ENCODE measurements at regions not wholly inside any gene's neighbourhood (a gene's known extent, or its start where the extent isn't known, plus 50 kb on each side); places are given as distances from the start of the nearest gene placed in this dataset.

- no peak for DNase-seq
Measured at GRCh38 chrX:10021461-10022272, 54.5 kb downstream of the CLDN34 start.

- DNase-seq: no peak
Measured at GRCh38 chrX:10022273-10022541, 55.0 kb downstream of the CLDN34 start.

GRCh38 chrX:10022580-10023245 lies 55.6 kb downstream of the CLDN34 start:
- DNase-seq: no peak

GRCh38 chrX:10023821-10024220 lies 56.7 kb downstream of the CLDN34 start:
- no peak for DNase-seq

- DNase-seq: no peak
Measured at GRCh38 chrX:10025742-10026493, 58.8 kb downstream of the CLDN34 start.

GRCh38 chrX:10028283-10029104 lies 61.3 kb downstream of the CLDN34 start:
- DNase-seq: no peak

GRCh38 chrX:10030570-10030969 lies 63.4 kb downstream of the CLDN34 start:
- peak; percentile 52 for DNase-seq

- no peak for DNase-seq
Measured at GRCh38 chrX:10031746-10032145, 64.6 kb downstream of the CLDN34 start.

- DNase-seq: no peak
Measured at GRCh38 chrX:10032147-10032546, 65.0 kb downstream of the CLDN34 start.

- no peak for DNase-seq
Measured at GRCh38 chrX:10033375-10034007, 66.3 kb downstream of the CLDN34 start.

GRCh38 chrX:10034740-10035260 lies 67.6 kb downstream of the CLDN34 start:
- DNase-seq: no peak

- no peak for DNase-seq
Measured at GRCh38 chrX:10038585-10038984, 71.4 kb downstream of the CLDN34 start.

- DNase-seq: peak; percentile 2
Measured at GRCh38 chrX:10039821-10040793, 72.9 kb downstream of the CLDN34 start.

- no peak for DNase-seq
Measured at GRCh38 chrX:10040961-10041360, 73.8 kb downstream of the CLDN34 start.

GRCh38 chrX:10041383-10041782 lies 74.2 kb downstream of the CLDN34 start:
- DNase-seq: no peak

- no peak for DNase-seq
Measured at GRCh38 chrX:10042055-10042454, 74.9 kb downstream of the CLDN34 start.

- DNase-seq: no peak
Measured at GRCh38 chrX:10043386-10043785, 76.2 kb downstream of the CLDN34 start.

- DNase-seq: no peak
Measured at GRCh38 chrX:10044021-10044420, 76.9 kb downstream of the CLDN34 start.

- no peak for DNase-seq
Measured at GRCh38 chrX:10045327-10046000, 78.3 kb downstream of the CLDN34 start.

GRCh38 chrX:10047133-10047532 lies 80.0 kb downstream of the CLDN34 start:
- DNase-seq: no peak

Measured in DMS53 (cell line).